A673 (cell line): ENCODE measurements at regions not wholly inside any gene's neighbourhood (a gene's known extent, or its start where the extent isn't known, plus 50 kb on each side); places are given as distances from the start of the nearest gene placed in this dataset.

ENCODE experiments used
- BruUV-seq: library from RNA; stranded (reverse); fragments of 400-500 nt; replicated peaks from 2 replicates; lab custom pipeline; 2021; lab: Mats Ljungman, UMichigan
- CTCF ChIA-PET: fragments of 300-600 bp; sonication (Branson Sonifier 250); formaldehyde crosslinking; loops from one replicate; lab custom pipeline; 2022; ENCODE audit warnings: antibody characterized with exemption; lab: Charles Lee
- POLR2A ChIA-PET: fragments of 300-600 bp; sonication (Branson Sonifier 250); formaldehyde crosslinking; loops from one replicate; lab custom pipeline; 2022; ENCODE audit warnings: antibody characterized with exemption; ENCODE audit not compliant: low non-redundant PET; lab: Charles Lee
- DNase-seq: peaks from one replicate; pipeline ENCODE4 v3.0.0-alpha.2; 2015; ENCODE audit warnings: low spot score
- H3K27ac ChIP-seq: fragments of 200-600 bp; sonication (generic); 2 replicates; pipeline ENCODE4 v1.5.1; 2016; ENCODE audit warnings: mixed run types, low read depth, mild to moderate bottlenecking, mixed read lengths, antibody characterized with exemption, low read length; ENCODE audit not compliant: poor library complexity, severe bottlenecking
- H3K27me3 ChIP-seq: fragments of 200-600 bp; sonication (generic); replicated peaks from 2 replicates; pipeline ENCODE4 v1.6.1; 2017; ENCODE audit warnings: mixed run types, low read depth, mild to moderate bottlenecking, mixed read lengths, antibody characterized with exemption, low read length; ENCODE audit not compliant: insufficient read depth, poor library complexity
- H3K36me3 ChIP-seq: fragments of 200-600 bp; sonication (generic); 2 replicates; pipeline ENCODE4 v1.6.1; 2016; ENCODE audit warnings: mixed run types, mild to moderate bottlenecking, mixed read lengths, antibody characterized with exemption, low read length; ENCODE audit not compliant: insufficient read depth, poor library complexity, severe bottlenecking
- H3K4me1 ChIP-seq: fragments of 200-600 bp; sonication (generic); 2 replicates; pipeline ENCODE4 v1.6.1; 2017; ENCODE audit warnings: mixed run types, mild to moderate bottlenecking, mixed read lengths, antibody characterized with exemption, low read length; ENCODE audit not compliant: insufficient read depth, poor library complexity, severe bottlenecking
- H3K4me3 ChIP-seq: fragments of 200-600 bp; sonication (generic); 2 replicates; pipeline ENCODE4 v1.5.1; 2016; ENCODE audit warnings: low read depth, mixed run types, mild to moderate bottlenecking, mixed read lengths, low read length; ENCODE audit not compliant: poor library complexity, severe bottlenecking
- H3K9me3 ChIP-seq: fragments of 200-600 bp; sonication (generic); 2 replicates; pipeline ENCODE4 v1.6.1; 2016; ENCODE audit warnings: mixed run types, low read depth, mild to moderate bottlenecking, mixed read lengths, antibody characterized with exemption, low read length; ENCODE audit not compliant: poor library complexity, severe bottlenecking
- EZH2 ChIP-seq: fragments of 200-600 bp; sonication (generic); IDR thresholded peaks from 2 replicates; pipeline ENCODE4 v1.6.1; 2017; ENCODE audit warnings: borderline replicate concordance, low read depth, mild to moderate bottlenecking, mixed read lengths, antibody characterized with exemption, low read length; ENCODE audit not compliant: poor library complexity, severe bottlenecking
- intact Hi-C: fragments of 100-400 bp; cut with micrococcal nuclease; formaldehyde crosslinking; loops from one replicate; pipeline ENCODE4 v1.10.0; 2022; ENCODE audit not compliant: unreplicated experiment
- TF ChIP-seq, protein P1 (sequence below): fragments of 300-800, 200-600 bp; sonication (generic); conservative IDR thresholded peaks from 2 replicates; pipeline ENCODE4 v1.5.1; 2017; ENCODE audit warnings: low read depth, mild to moderate bottlenecking, antibody characterized with exemption, low read length, moderate library complexity, mixed read lengths

DNA sequence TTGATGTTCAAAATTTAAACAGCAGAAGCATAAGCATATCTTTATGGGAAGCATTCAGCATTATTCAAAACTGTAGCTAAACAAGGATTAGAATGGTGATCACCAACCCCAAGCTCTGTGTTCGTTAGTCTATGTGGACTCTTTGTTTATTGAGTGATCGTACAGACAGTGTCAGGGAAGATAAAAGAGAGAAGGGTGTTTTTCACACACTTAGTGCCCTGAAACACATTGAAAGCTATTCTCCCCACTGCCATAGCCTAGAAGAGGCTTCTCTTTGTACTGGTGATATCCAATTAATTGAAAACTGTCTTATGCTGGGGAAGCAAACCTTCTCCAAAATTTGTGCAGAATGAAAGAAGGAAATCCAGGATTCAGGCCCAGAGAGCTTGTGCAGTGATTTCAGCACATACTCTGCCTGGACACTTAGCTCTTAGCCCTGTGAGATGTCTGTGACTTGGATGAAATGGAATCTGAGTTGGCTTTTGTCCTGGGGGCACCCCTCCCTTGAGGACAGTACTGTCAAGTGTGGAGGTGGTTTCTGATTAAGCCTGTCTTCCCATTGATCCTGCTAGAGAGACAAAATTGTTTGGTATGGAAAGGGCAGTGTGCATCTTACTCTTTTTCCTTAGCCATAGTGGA, 125.7 kb upstream of the MTHFD1L start:
- Histone ChIP-seq H3K9me3 (no peaks in the 10 kb centered on the region), H3K36me3 (no peaks in the 10 kb centered on the region), H3K27me3 (no peaks in the 10 kb centered on the region), H3K27ac (no peak overlapping the region), H3K4me3 (no peak overlapping the region), H3K4me1 (peaks cover 15% of the 10 kb centered on the region)
- intact Hi-C loops: loop anchor here (2.0 to 10.0 kb wide), 3 partner anchors 135 to 665 kb away; no protein-coding TSS in a partner anchor
- DNase-seq: no peak
- TF ChIP-seq, protein P1, sequence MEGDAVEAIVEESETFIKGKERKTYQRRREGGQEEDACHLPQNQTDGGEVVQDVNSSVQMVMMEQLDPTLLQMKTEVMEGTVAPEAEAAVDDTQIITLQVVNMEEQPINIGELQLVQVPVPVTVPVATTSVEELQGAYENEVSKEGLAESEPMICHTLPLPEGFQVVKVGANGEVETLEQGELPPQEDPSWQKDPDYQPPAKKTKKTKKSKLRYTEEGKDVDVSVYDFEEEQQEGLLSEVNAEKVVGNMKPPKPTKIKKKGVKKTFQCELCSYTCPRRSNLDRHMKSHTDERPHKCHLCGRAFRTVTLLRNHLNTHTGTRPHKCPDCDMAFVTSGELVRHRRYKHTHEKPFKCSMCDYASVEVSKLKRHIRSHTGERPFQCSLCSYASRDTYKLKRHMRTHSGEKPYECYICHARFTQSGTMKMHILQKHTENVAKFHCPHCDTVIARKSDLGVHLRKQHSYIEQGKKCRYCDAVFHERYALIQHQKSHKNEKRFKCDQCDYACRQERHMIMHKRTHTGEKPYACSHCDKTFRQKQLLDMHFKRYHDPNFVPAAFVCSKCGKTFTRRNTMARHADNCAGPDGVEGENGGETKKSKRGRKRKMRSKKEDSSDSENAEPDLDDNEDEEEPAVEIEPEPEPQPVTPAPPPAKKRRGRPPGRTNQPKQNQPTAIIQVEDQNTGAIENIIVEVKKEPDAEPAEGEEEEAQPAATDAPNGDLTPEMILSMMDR: no peak
- no peak for TF ChIP-seq EZH2
- ChIA-PET CTCF (no interaction called here), POLR2A (no interaction called here)
- BruUV-seq: no TSS peak

DNA sequence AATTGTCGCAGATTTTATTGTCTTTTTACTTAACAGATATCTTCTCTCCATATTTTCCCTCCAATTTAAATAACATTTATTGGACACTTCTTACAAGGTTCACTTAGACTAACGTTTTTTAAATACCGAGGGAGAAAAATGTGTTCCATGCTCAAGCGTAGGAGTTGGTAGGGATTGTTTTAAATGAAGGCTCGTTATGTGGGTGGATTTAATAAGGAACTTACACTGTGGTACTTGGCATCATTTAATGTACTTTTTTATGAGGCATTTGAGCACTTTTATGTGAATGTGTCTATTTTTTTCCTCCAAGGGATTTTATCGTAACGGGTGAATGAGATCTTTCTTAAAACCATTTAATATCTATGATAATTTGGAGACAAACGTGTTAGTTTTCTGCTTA, 125.0 kb upstream of the MTHFD1L start:
- ChIA-PET CTCF (no interaction called here), POLR2A (no interaction called here)

DNA sequence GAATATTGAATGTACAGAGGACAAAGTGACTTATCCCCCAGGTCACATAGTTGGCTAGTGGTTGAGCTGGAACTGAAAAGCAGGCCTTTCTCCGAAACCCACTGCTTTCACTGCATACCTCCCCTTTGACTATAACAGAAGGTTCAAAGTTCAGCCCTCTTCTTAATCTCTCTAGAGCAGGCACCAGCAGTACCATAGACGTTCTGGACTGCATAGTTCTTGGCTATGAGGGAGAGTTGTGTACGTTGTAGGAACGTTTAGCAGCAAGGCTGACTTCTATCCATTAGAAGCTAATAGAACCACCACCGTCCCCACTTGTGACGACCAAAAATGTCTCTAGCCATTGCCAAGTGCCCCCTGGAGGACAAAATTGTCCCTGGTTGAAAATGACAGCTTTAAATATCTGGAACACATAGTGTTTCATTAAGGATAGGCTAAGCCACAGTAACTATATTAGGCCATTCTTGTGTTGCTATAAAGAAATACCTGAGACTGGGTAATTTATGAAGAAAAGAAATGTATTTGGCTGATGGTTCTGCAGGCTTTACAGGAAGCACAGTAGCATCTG, 123.8 kb upstream of the MTHFD1L start:
- intact Hi-C loops: loop anchor here (2.0 to 10.0 kb wide), 3 partner anchors 137 to 667 kb away; no protein-coding TSS in a partner anchor
- DNase-seq: peak; percentile 65
- no peaks in the 10 kb centered on the region for H3K27me3 ChIP-seq
- peaks cover 15% of the 10 kb centered on the region for H3K4me1 ChIP-seq
- no peak for TF ChIP-seq EZH2
- TF ChIP-seq, protein P1: peak; percentile 72
- no peaks in the 10 kb centered on the region for H3K9me3 ChIP-seq
- POLR2A ChIA-PET: no interaction called here
- H3K27ac ChIP-seq: no peak overlapping the region
- H3K4me3 ChIP-seq: no peak overlapping the region
- H3K36me3 ChIP-seq: no peaks in the 10 kb centered on the region
- CTCF ChIA-PET: interaction anchor here (0.9 to 1.6 kb wide), 3 partner anchors 21 to 324 kb away, joined by 4 to 15 read pairs (median 8); no protein-coding TSS in a partner anchor
- no TSS peak for BruUV-seq

More for the DNA sequence above, 125.0 kb upstream of the MTHFD1L start:
- Histone ChIP-seq H3K4me1 (peaks cover 15% of the 10 kb centered on the region), H3K27me3 (no peaks in the 10 kb centered on the region), H3K36me3 (no peaks in the 10 kb centered on the region), H3K27ac (no peak overlapping the region), H3K4me3 (no peak overlapping the region), H3K9me3 (no peaks in the 10 kb centered on the region)
- DNase-seq: no peak
- intact Hi-C loops: loop anchor here (2.0 to 10.0 kb wide), 3 partner anchors 136 to 666 kb away; no protein-coding TSS in a partner anchor
- no TSS peak for BruUV-seq
- TF ChIP-seq EZH2: no peak
- TF ChIP-seq, protein P1: no peak
